Stomach (tissue), 4 donors: ENCODE measurements at regions not wholly inside any gene's neighbourhood (a gene's known extent, or its start where the extent isn't known, plus 50 kb on each side); places are given as distances from the start of the nearest gene placed in this dataset.

ENCODE experiments used
- CTCF ChIP-seq, 7 experiments: fragments of 450-650 bp in 4 of 7; fragments of 200-600 bp in 3 of 7; sonication (generic) in 3 of 7; IDR thresholded peaks; one replicate each; pipeline ENCODE4 v1.5.1; 2016 to 2019; ENCODE audit warnings: antibody characterized with exemption in 7 of 7, control low read depth in 2 of 7, mild to moderate bottlenecking in 1 of 7
- EP300 ChIP-seq: sonication (generic); formaldehyde crosslinking; IDR thresholded peaks from one replicate; pipeline ENCODE4 v1.6.1; 2017; ENCODE audit warnings: antibody characterized with exemption
- POLR2A ChIP-seq, 4 donors: fragments of 450-650 bp; IDR thresholded peaks; one replicate each; pipeline ENCODE4 v1.6.1; 2016; ENCODE audit warnings: antibody characterized with exemption in 4 of 4, control low read depth in 2 of 4, mild to moderate bottlenecking in 1 of 4, moderate library complexity in 1 of 4
- POLR2AphosphoS5 ChIP-seq, 3 donors: sonication (generic); formaldehyde crosslinking; IDR thresholded peaks; one replicate each; pipeline ENCODE4 v1.6.1; 2016; ENCODE audit warnings: antibody characterized with exemption in 3 of 3

DNA sequence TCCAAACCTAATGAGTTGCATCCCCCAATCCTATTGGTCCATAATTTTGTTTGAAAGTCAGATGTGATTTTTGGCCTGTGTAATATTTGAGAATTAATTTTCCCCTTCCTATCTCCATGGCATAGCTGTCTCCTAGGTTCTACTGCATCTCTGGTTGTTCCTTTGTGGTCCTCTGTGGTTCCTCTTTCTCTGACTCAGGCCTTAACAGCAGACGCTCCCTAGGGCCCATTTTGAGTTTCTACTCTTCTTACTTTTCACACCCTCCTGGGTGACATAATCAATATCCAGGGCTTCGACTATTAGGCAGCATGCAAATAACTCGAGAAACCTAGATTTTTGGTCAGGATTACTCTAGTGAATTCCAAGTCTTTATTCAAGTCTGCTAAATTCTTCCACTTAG lies 160.7 kb downstream of the RFC3 start:
- TF ChIP-seq CTCF (IDR thresholded peaks at IDR 0.05) (no peak), POLR2A (IDR thresholded peaks at IDR 0.05) (no peak), EP300 (no peak), POLR2AphosphoS5 (IDR thresholded peaks at IDR 0.05) (no peak)
